ENCODE measurements at regions not wholly inside any gene's neighbourhood (a gene's known extent, or its start where the extent isn't known, plus 50 kb on each side); places are given as distances from the start of the nearest gene placed in this dataset.

DNA sequence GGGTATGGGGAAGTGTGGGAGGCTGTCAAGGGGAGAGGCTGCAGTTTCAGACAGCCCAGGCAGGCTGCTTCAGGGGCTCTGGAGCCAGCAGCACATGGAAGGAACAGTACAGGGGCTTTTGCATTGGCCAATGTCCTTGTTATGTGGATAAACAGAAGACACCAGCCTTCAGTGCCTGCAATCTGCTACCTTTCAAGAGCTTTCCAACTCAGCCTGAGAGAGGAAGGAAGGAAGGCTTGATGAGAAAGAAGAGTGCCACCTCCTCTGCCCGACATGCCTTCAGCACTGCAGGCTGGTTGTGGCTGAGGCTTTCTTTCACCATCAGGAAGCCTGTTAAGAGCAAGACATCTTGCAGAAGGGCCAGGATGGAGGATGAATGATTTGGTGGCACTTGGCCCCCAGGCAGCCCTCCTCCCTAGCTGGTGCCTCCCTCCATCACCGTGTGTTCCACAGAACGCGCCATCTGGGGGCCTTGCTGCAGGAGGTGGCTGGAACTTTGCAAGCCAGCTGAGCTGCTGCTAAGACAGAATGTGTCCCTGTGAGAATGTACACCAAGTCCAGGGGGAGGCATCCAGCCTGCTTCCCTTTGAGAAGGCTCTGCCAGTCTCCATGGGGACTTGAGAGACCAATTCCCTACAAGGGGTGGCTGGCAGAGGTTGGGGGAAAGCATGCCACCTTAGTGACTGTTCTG, 372.4 kb upstream of the PROX1 start:
- TF ChIP-seq, protein P1, sequence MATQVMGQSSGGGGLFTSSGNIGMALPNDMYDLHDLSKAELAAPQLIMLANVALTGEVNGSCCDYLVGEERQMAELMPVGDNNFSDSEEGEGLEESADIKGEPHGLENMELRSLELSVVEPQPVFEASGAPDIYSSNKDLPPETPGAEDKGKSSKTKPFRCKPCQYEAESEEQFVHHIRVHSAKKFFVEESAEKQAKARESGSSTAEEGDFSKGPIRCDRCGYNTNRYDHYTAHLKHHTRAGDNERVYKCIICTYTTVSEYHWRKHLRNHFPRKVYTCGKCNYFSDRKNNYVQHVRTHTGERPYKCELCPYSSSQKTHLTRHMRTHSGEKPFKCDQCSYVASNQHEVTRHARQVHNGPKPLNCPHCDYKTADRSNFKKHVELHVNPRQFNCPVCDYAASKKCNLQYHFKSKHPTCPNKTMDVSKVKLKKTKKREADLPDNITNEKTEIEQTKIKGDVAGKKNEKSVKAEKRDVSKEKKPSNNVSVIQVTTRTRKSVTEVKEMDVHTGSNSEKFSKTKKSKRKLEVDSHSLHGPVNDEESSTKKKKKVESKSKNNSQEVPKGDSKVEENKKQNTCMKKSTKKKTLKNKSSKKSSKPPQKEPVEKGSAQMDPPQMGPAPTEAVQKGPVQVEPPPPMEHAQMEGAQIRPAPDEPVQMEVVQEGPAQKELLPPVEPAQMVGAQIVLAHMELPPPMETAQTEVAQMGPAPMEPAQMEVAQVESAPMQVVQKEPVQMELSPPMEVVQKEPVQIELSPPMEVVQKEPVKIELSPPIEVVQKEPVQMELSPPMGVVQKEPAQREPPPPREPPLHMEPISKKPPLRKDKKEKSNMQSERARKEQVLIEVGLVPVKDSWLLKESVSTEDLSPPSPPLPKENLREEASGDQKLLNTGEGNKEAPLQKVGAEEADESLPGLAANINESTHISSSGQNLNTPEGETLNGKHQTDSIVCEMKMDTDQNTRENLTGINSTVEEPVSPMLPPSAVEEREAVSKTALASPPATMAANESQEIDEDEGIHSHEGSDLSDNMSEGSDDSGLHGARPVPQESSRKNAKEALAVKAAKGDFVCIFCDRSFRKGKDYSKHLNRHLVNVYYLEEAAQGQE (IDR thresholded peaks at IDR 0.05; ENCODE audit: insufficient read depth in 1 of 2, low read depth in 2 of 2, low read length in 2 of 2) = no peak
- TF ChIP-seq POLR2AphosphoS5 (IDR thresholded peaks at IDR 0.05; ENCODE audit: low read depth, low read length) = no peak
- no peak for TF ChIP-seq SIN3A (IDR thresholded peaks at IDR 0.05; ENCODE audit: borderline replicate concordance, insufficient read depth, low read length)
- TF ChIP-seq FOXP2 (optimal IDR thresholded peaks at IDR 0.05; ENCODE audit: borderline replicate concordance, extremely low read depth, extremely low read length, insufficient read depth) = no peak
- no peak for TF ChIP-seq TAF1 (IDR thresholded peaks at IDR 0.05; ENCODE audit: borderline replicate concordance, insufficient read depth, low read length)
